GM21515 (cell line): ENCODE measurements at regions not wholly inside any gene's neighbourhood (a gene's known extent, or its start where the extent isn't known, plus 50 kb on each side); places are given as distances from the start of the nearest gene placed in this dataset.
"Not testable (repeated sequence)": the region's sequence is repeated elsewhere in the genome, so short reads cannot be mapped to it uniquely, and the experiment has no call there.

Experiments used
- ATAC-seq: cut with Tn5 transposase; IDR thresholded peaks from one replicate; pipeline ENCODE4 v1.9.1; 2021; ENCODE audit not compliant: unreplicated experiment

GRCh38 chr6:27593200-27593818 lies 120.4 kb upstream of the ZNF184 start:
- ATAC-seq, result peak; percentile 8

- peak; percentile 84 for ATAC-seq
Measured at GRCh38 chr6:27592481-27593199, 119.7 kb upstream of the ZNF184 start.

- no peak for ATAC-seq
Measured at GRCh38 chr6:27591699-27592480, 119.0 kb upstream of the ZNF184 start.

GRCh38 chr6:27585316-27585715 lies 112.4 kb upstream of the ZNF184 start:
- ATAC-seq, result not testable (repeated sequence)

- no peak for ATAC-seq
Measured at GRCh38 chr6:27584326-27584725, 111.4 kb upstream of the ZNF184 start.

- ATAC-seq, result no peak
Measured at GRCh38 chr6:27582928-27583725, 110.2 kb upstream of the ZNF184 start.

- no peak for ATAC-seq
Measured at GRCh38 chr6:27579973-27580372, 107.1 kb upstream of the ZNF184 start.

- no peak for ATAC-seq
Measured at GRCh38 chr6:27577922-27578321, 105.0 kb upstream of the ZNF184 start.

GRCh38 chr6:27575594-27576361 lies 102.9 kb upstream of the ZNF184 start:
- no peak for ATAC-seq

GRCh38 chr6:27568226-27568897 lies 95.5 kb upstream of the ZNF184 start:
- ATAC-seq, result no peak

GRCh38 chr6:27565839-27566779 lies 93.2 kb upstream of the ZNF184 start:
- ATAC-seq, result no peak

GRCh38 chr6:27562027-27562410 lies 89.1 kb upstream of the ZNF184 start:
- no peak for ATAC-seq

GRCh38 chr6:27558028-27558724 lies 85.3 kb upstream of the ZNF184 start:
- ATAC-seq, result no peak

- no peak for ATAC-seq
Measured at GRCh38 chr6:27556406-27556805, 83.5 kb upstream of the ZNF184 start.

- ATAC-seq, result no peak
Measured at GRCh38 chr6:27553123-27553904, 80.4 kb upstream of the ZNF184 start.

GRCh38 chr6:27551607-27552006 lies 78.7 kb upstream of the ZNF184 start:
- no peak for ATAC-seq

GRCh38 chr6:27550692-27551091 lies 77.8 kb upstream of the ZNF184 start:
- ATAC-seq, result no peak
